Progenitor cell of endocrine pancreas (in vitro differentiated cells): ENCODE measurements at regions not wholly inside any gene's neighbourhood (a gene's known extent, or its start where the extent isn't known, plus 50 kb on each side); places are given as distances from the start of the nearest gene placed in this dataset.
A peak's percentile ranks its signal among the peaks of the same experiment; 100 is the strongest.
"Not testable (repeated sequence)": the region's sequence is repeated elsewhere in the genome, so short reads cannot be mapped to it uniquely, and the experiment has no call there.

ENCODE experiments used
- DNase-seq: peaks from one replicate; pipeline ENCODE4 v3.0.0; 2021; ENCODE audit warnings: low spot score; ENCODE audit not compliant: unreplicated experiment
- H3K27ac Mint-ChIP-seq: 2 replicates; pipeline ENCODE4 v1.8.0; 2021; ENCODE audit warnings: mild to moderate bottlenecking, moderate library complexity, mixed read lengths
- H3K27me3 Mint-ChIP-seq: 2 replicates; pipeline ENCODE4 v1.8.0; 2021; ENCODE audit warnings: mixed read lengths
- H3K36me3 Mint-ChIP-seq: 2 replicates; pipeline ENCODE4 v1.8.0; 2022; ENCODE audit warnings: mixed read lengths; ENCODE audit not compliant: insufficient read depth
- H3K4me1 Mint-ChIP-seq: 2 replicates; pipeline ENCODE4 v1.8.0; 2021; ENCODE audit warnings: low read depth, mixed read lengths
- H3K4me3 Mint-ChIP-seq: 2 replicates; pipeline ENCODE4 v1.8.0; 2021; ENCODE audit warnings: low read depth, mild to moderate bottlenecking, moderate library complexity, mixed read lengths
- H3K9me3 Mint-ChIP-seq: 2 replicates; pipeline ENCODE4 v1.8.0; 2021; ENCODE audit warnings: low read depth, mixed read lengths
- CTCF ChIP-seq: fragments of 200-600 bp; sonication (generic); IDR thresholded peaks from one replicate; pipeline ENCODE4 v1.5.0; 2021; ENCODE audit warnings: antibody characterized with exemption, mild to moderate bottlenecking; ENCODE audit not compliant: unreplicated experiment

- Mint-ChIP-seq H3K4me3 (no peak overlapping the region), H3K9me3 (no peaks in the 10 kb centered on the region), H3K27ac (no peak overlapping the region)
Measured at GRCh38 chr1:204788470-204788869, 82.2 kb upstream of the NFASC start.

GRCh38 chr1:204791453-204792353 lies 79.0 kb upstream of the NFASC start:
- Mint-ChIP-seq H3K27ac (no peak overlapping the region), H3K27me3 (peaks cover 43% of the 10 kb centered on the region), H3K4me1 (no peaks in the 10 kb centered on the region), H3K9me3 (no peaks in the 10 kb centered on the region), H3K36me3 (no peaks in the 10 kb centered on the region), H3K4me3 (no peak overlapping the region)
- DNase-seq: peak; percentile 62
- peak; percentile 83 for TF ChIP-seq CTCF

More at GRCh38 chr1:204788470-204788869, 82.2 kb upstream of the NFASC start:
- TF ChIP-seq CTCF: no peak
- Mint-ChIP-seq H3K27me3 (peaks cover 36% of the 10 kb centered on the region), H3K4me1 (no peaks in the 10 kb centered on the region), H3K36me3 (no peaks in the 10 kb centered on the region)
- DNase-seq: no peak

GRCh38 chr1:204792354-204792692 lies 78.3 kb upstream of the NFASC start:
- Mint-ChIP-seq H3K4me1 (no peaks in the 10 kb centered on the region), H3K36me3 (no peaks in the 10 kb centered on the region)

GRCh38 chr1:204793259-204793914 lies 77.3 kb upstream of the NFASC start:
- H3K4me1 Mint-ChIP-seq: no peaks in the 10 kb centered on the region
- no peak for DNase-seq
- H3K27me3 Mint-ChIP-seq: peaks cover 36% of the 10 kb centered on the region
- no peaks in the 10 kb centered on the region for H3K9me3 Mint-ChIP-seq
- TF ChIP-seq CTCF: no peak
- no peaks in the 10 kb centered on the region for H3K36me3 Mint-ChIP-seq
- no peak overlapping the region for H3K27ac Mint-ChIP-seq
- no peak overlapping the region for H3K4me3 Mint-ChIP-seq

More at GRCh38 chr1:204792354-204792692, 78.3 kb upstream of the NFASC start:
- H3K9me3 Mint-ChIP-seq: no peaks in the 10 kb centered on the region
- TF ChIP-seq CTCF: no peak
- DNase-seq: no peak
- H3K27ac Mint-ChIP-seq: no peak overlapping the region
- H3K27me3 Mint-ChIP-seq: peaks cover 40% of the 10 kb centered on the region
- no peak overlapping the region for H3K4me3 Mint-ChIP-seq

GRCh38 chr1:204796886-204797285 lies 73.8 kb upstream of the NFASC start:
- H3K36me3 Mint-ChIP-seq, DNase-seq, H3K4me1 Mint-ChIP-seq, H3K4me3 Mint-ChIP-seq, H3K9me3 Mint-ChIP-seq, H3K27ac Mint-ChIP-seq: not testable (repeated sequence)
- peaks cover 21% of the 10 kb centered on the region for H3K27me3 Mint-ChIP-seq
